GM04503 (cell line): ENCODE measurements at regions not wholly inside any gene's neighbourhood (a gene's known extent, or its start where the extent isn't known, plus 50 kb on each side); places are given as distances from the start of the nearest gene placed in this dataset.
"Not testable (repeated sequence)": the region's sequence is repeated elsewhere in the genome, so short reads cannot be mapped to it uniquely, and the experiment has no call there.

Experiments
- DNase-seq: peaks from one replicate; pipeline ENCODE4 v3.0.0-alpha.2; 2012; ENCODE audit warnings: low read depth

- no peak for DNase-seq
Measured at GRCh38 chr11:127864861-127865260, 722.5 kb downstream of the ETS1 start.

DNA sequence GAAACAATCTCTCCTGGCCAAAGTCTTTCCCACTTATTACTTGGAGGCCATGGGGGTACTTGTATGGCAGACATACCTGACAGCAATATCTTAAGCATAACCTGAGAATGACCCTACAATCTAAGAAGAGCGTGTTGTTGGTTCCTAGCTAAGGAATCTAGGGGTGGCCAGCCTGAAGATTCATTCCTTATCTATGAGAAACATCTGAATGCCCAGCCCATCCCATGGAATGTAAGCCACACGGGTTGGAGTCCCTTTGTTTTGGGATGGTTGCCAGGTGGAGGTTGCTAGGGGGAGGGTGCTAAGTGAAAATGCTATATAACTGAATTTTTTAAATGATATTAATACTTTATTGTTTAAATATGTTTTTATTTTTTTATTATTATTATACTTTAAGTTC, 725.0 kb downstream of the ETS1 start:
- no peak for DNase-seq

DNA sequence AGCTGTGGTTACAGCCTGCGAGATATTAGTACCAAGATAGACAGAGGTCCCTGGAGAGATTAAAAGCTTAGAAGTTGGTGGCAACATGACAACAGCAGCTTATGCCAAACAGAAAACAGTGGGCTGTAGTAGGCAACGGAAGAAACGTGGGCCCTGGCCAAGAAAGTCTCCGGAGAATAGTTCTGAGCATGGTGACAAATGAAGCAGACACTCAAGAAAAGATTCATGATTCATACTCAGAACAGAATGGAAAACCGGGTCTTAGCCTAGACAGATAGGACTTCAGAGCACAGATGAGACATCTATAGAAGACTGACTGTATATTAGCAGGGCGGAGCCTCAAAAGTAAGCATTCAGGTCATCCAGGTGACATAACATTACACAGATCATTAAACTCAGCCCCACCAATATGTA, 727.4 kb downstream of the ETS1 start:
- peak; percentile 21 for DNase-seq

GRCh38 chr11:127844876-127845275, 742.5 kb downstream of the ETS1 start:
- no peak for DNase-seq

- no peak for DNase-seq
Measured at GRCh38 chr11:127843483-127844396, 743.6 kb downstream of the ETS1 start.

GRCh38 chr11:127825183-127825582, 762.2 kb downstream of the ETS1 start:
- no peak for DNase-seq

DNA sequence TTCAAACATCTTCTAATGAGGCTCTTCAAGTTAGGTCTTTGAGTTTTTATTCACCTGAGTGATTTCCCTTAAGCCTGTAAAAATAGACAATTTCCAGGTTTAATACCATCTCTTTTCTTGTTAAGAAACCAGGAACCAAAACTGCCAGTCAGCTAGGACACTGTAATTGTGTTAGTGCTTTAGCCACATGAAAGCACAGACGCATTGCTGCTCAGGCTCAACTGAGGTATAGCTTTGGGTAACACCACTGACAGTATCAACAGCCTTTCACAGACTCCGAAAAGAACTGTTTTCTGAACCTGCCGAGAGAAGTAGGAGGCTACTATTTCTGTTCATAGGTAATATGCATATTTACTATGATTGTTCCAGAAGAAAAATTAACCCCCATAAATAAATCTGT, 768.7 kb downstream of the ETS1 start:
- DNase-seq: no peak

DNA sequence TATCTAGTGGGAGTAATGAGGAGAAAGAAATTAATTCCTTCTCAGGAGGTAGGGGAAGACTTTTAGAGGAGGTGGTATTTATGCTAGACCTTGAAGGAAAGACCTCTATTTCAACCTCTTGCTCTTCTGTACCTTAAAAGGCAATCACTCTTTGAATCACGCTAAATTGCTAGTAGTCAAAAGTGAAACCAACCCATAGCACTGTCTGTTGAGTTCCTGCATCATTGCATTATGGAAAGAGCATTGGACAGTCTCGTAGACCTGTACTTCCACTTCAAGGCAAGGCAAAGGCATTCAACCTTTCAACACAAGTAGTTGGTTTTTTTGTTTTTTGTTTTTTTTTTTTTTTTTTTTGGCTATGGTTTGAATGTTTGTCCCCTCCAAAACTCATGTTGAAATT, 770.4 kb downstream of the ETS1 start:
- no peak for DNase-seq

DNA sequence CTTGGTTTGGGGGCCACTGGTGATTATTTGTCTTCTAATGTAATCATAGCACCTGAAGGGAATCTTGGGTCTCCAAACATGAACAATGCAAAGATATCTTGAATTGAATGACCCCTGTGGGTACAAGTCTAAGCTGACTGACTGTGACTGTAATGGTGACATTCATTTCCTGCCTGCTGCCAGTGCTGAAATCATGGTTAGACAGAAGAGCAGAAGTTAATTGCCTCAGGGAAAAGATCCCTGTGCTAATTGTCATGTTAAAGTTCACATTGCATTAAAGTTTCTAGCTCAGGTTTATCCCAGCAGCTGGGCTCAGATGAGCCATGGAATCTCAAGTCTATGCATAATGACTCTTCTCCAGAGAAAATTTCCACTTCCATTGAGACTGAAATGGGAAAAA, 772.0 kb downstream of the ETS1 start:
- DNase-seq: no peak

GRCh38 chr11:127806501-127806900, 780.9 kb downstream of the ETS1 start:
- DNase-seq: no peak

GRCh38 chr11:127805771-127806170, 781.6 kb downstream of the ETS1 start:
- DNase-seq: no peak

DNA sequence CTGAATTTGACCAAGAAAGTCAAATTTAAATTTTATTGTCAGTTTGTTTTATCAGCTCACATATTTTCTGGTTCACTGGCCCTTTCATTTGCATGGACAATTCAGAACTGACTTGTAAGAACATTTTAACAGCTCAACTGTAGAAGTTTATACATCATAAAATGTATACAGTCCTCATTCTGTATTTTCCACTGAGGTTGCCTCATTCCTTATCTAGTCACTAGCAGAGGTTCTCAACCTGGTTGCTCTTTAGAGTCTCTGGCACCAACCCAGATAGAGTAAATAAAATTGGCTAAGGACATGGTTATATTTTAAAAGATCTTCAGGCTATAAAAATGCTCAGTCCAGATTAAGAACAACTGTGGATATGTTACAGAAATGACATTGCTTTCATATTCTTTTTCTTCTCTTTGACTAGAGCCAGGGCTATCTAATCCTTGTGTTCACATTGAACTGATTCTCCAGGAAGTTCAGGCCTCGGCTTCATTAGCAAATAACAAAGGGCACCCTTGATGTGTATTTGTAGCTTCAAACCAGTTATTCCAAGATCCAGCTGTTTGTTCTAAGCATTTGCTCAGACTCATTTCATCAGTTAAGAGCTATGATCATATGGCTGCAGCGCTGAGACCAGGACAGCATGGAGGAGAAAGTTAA, 782.5 kb downstream of the ETS1 start:
- no peak for DNase-seq

GRCh38 chr11:127803755-127804154, 783.6 kb downstream of the ETS1 start:
- DNase-seq: no peak

- no peak for DNase-seq
Measured at GRCh38 chr11:127800989-127801688, 786.2 kb downstream of the ETS1 start.

DNA sequence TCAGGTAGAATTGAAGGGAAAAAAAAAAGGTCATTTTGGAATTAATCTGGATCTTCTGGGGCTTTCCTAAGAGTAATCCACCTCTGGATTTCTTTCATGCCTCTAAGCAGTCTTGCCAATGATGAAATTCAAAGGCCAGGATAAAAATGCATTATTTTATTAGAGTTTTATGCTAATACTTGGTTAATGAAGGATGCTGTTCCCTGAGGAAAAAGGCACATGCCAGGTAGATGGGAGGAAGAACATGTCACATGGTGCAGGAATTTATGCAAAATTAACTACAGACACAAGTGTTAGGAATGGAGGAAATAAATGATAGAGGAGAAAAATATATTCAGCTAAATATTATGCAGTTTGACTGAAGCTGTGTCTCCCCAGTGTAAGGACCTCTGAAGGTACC, 792.0 kb downstream of the ETS1 start:
- DNase-seq: no peak

GRCh38 chr11:127791844-127792243, 791.3 kb upstream of the KIRREL3 start:
- DNase-seq: no peak

- DNase-seq: no peak
Measured at GRCh38 chr11:127790592-127790991, 790.0 kb upstream of the KIRREL3 start.

GRCh38 chr11:127789927-127790326, 789.4 kb upstream of the KIRREL3 start:
- no peak for DNase-seq

DNA sequence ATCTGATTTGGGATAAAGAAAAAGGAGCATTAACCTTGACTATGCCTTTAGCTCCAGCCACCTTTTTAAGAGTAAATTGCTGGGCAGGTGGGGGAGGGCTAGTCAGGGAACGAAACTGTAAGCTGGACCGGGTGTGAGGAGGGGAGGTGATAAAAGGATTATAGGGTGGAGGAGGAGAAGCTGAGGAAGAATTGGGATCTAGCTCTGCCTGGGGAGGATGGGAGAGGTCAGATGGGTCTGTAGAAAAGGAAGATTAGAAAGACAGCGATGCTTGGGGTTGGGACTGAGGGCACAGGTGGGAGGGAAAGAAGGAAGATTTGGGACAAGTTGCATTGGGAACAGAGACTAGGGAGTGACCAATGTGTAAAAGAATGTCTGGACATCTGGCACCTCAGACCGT, 772.4 kb upstream of the KIRREL3 start:
- not testable (repeated sequence) for DNase-seq

GRCh38 chr11:127768931-127769330, 768.4 kb upstream of the KIRREL3 start:
- not testable (repeated sequence) for DNase-seq

DNA sequence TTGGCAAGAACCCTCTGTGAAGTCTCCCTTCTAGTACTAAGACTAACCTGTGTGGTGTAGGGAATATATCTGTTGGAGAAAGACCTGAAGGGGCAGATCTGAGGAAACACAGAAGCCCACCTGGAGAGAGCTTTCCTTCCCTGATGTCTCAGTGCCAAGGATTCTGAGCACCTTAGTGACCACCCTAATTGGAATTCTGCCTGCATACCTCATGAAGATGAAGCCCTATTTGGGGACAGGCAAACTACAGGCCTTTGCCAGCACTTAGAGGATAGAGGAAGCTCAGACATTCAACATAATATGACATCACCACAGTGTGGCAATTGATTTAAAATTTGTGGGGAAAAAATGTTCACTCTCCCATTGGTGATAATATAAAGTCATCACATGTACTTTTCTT, 766.2 kb upstream of the KIRREL3 start:
- no peak for DNase-seq

GRCh38 chr11:127738771-127739286, 738.3 kb upstream of the KIRREL3 start:
- DNase-seq: no peak

- no peak for DNase-seq
Measured at GRCh38 chr11:127737499-127737898, 736.9 kb upstream of the KIRREL3 start.
